ENCODE measurements at regions not wholly inside any gene's neighbourhood (a gene's known extent, or its start where the extent isn't known, plus 50 kb on each side); places are given as distances from the start of the nearest gene placed in this dataset.

DNA sequence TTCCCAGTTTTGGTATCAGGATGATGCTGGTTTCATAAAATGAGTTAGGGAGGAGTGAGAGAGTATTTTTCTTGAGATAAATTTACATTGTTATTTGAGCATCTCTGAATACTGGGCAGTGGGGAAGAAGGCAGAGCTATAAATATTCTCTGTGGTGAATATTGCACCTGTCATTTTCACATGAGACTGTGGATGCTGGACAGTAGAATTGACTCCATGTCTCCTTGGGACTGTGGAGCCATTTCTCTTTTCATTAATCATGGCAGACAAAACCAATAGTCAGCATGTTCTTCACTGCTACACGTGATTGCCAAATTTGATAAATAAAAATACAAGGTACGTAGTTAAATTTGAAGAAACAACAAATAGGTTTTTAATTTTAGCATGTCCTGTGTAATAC, 81.2 kb upstream of the PHACTR1 start:
- H2AFZ ChIP-seq (ENCODE audit: low read length), result no peak overlapping the region
- H2BK15ac ChIP-seq (ENCODE audit: low read length), result no peak overlapping the region
- no peak overlapping the region for H2BK5ac ChIP-seq (ENCODE audit: low read length)
- H3K18ac ChIP-seq (ENCODE audit: low read length), result no peak overlapping the region
- no peak overlapping the region for H4K91ac ChIP-seq (ENCODE audit: low read depth, low read length, poor library complexity)
- H3K9me3 ChIP-seq (replicated peaks in 1 of 2; ENCODE audit: control insufficient read depth in 2 of 2, insufficient read depth in 1 of 2, low read depth in 1 of 2, low read length in 2 of 2), result no peaks in the 10 kb centered on the region
- no peak overlapping the region for H3K4ac ChIP-seq (ENCODE audit: low read length)
- H4K8ac ChIP-seq (ENCODE audit: low read depth, low read length), result no peak overlapping the region
- no peak overlapping the region for H3K4me3 ChIP-seq (ENCODE audit: low read length in 2 of 2)
- H3K4me2 ChIP-seq (ENCODE audit: insufficient read depth, low read length, poor library complexity, severe bottlenecking), result no peak overlapping the region
- H2AK5ac ChIP-seq (ENCODE audit: low read depth, low read length), result no peak overlapping the region
- H3K79me1 ChIP-seq (ENCODE audit: low read depth, low read length), result no peaks in the 10 kb centered on the region
- DNase-seq (ENCODE audit: low spot score), result no peak
- no peak overlapping the region for H3K27ac ChIP-seq (replicated peaks; ENCODE audit: low read length)
- no peaks in the 10 kb centered on the region for H3K36me3 ChIP-seq (replicated peaks in 1 of 2; ENCODE audit: control insufficient read depth in 2 of 2, insufficient read depth in 2 of 2, low read length in 2 of 2)
- H2BK120ac ChIP-seq (ENCODE audit: low read depth, low read length), result no peak overlapping the region
- no peaks in the 10 kb centered on the region for H3K4me1 ChIP-seq (ENCODE audit: control insufficient read depth in 2 of 2, insufficient read depth in 1 of 2, low read depth in 1 of 2, low read length in 2 of 2)
- no peaks in the 10 kb centered on the region for H3K27me3 ChIP-seq (ENCODE audit: control insufficient read depth in 3 of 3, insufficient read depth in 3 of 3, low read depth in 1 of 3, low read length in 3 of 3)
- H2BK12ac ChIP-seq (ENCODE audit: low read length), result no peak overlapping the region
- H3K23ac ChIP-seq (ENCODE audit: low read depth, low read length, poor library complexity), result no peak overlapping the region
- no peak overlapping the region for H3K9ac ChIP-seq (ENCODE audit: low read depth, low read length, poor library complexity)
- no CpG with 5 or more reads among the region's 2 CpGs for WGBS, 2 donors (ENCODE audit: extremely low coverage in 2 of 2, insufficient read length in 2 of 2, insufficient replicate concordance in 1 of 2)
- no peak overlapping the region for H3K14ac ChIP-seq (ENCODE audit: low read length)

- no peaks in the 10 kb centered on the region for H3K4me1 ChIP-seq (ENCODE audit: control insufficient read depth in 2 of 2, insufficient read depth in 1 of 2, low read depth in 1 of 2, low read length in 2 of 2)
- no peak overlapping the region for H2BK15ac ChIP-seq (ENCODE audit: low read length)
- H3K4me2 ChIP-seq (ENCODE audit: insufficient read depth, low read length, poor library complexity, severe bottlenecking), result no peak overlapping the region
- DNase-seq (ENCODE audit: low spot score), result no peak
- no peaks in the 10 kb centered on the region for H3K27me3 ChIP-seq (ENCODE audit: control insufficient read depth in 3 of 3, insufficient read depth in 3 of 3, low read depth in 1 of 3, low read length in 3 of 3)
- H2AFZ ChIP-seq (ENCODE audit: low read length), result no peak overlapping the region
- no peak overlapping the region for H4K8ac ChIP-seq (ENCODE audit: low read depth, low read length)
- no peak overlapping the region for H3K4me3 ChIP-seq (ENCODE audit: low read length in 2 of 2)
- H3K18ac ChIP-seq (ENCODE audit: low read length), result no peak overlapping the region
- H3K9ac ChIP-seq (ENCODE audit: low read depth, low read length, poor library complexity), result no peak overlapping the region
- H3K4ac ChIP-seq (ENCODE audit: low read length), result no peak overlapping the region
- no peak overlapping the region for H2AK5ac ChIP-seq (ENCODE audit: low read depth, low read length)
- no peak overlapping the region for H2BK120ac ChIP-seq (ENCODE audit: low read depth, low read length)
- no CpG with 5 or more reads among the region's 3 CpGs for WGBS, 2 donors (ENCODE audit: extremely low coverage in 2 of 2, insufficient read length in 2 of 2, insufficient replicate concordance in 1 of 2)
- H2BK12ac ChIP-seq (ENCODE audit: low read length), result no peak overlapping the region
- no peaks in the 10 kb centered on the region for H3K36me3 ChIP-seq (replicated peaks in 1 of 2; ENCODE audit: control insufficient read depth in 2 of 2, insufficient read depth in 2 of 2, low read length in 2 of 2)
- H3K79me1 ChIP-seq (ENCODE audit: low read depth, low read length), result no peaks in the 10 kb centered on the region
- H3K14ac ChIP-seq (ENCODE audit: low read length), result no peak overlapping the region
- no peak overlapping the region for H3K27ac ChIP-seq (replicated peaks; ENCODE audit: low read length)
- no peak overlapping the region for H2BK5ac ChIP-seq (ENCODE audit: low read length)
- H4K91ac ChIP-seq (ENCODE audit: low read depth, low read length, poor library complexity), result no peak overlapping the region
- no peak overlapping the region for H3K23ac ChIP-seq (ENCODE audit: low read depth, low read length, poor library complexity)
- H3K9me3 ChIP-seq (replicated peaks in 1 of 2; ENCODE audit: control insufficient read depth in 2 of 2, insufficient read depth in 1 of 2, low read depth in 1 of 2, low read length in 2 of 2), result no peaks in the 10 kb centered on the region
These were observed 80.8 kb upstream of the PHACTR1 start for GRCh38 chr6:12635813-12636212.

DNA sequence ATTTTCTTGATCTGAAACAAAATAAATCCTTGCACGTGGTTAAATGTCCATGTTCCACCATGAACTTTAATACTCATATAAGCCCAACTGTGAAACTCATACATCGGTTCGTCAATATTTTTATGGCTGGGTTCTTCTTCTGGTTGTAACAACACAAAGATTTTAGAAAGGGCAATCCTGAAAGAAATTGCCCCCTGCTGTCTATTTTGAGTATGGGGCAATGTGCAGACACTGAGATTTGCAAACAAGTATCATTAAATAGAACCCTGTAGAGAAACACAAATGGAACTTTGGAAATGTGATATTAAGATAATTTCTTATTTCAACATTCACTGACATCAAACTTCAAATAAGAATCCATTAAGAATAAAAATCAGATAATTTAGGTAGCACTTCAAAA, 80.2 kb upstream of the PHACTR1 start:
- H2BK15ac ChIP-seq (ENCODE audit: low read length), result no peak overlapping the region
- H3K23ac ChIP-seq (ENCODE audit: low read depth, low read length, poor library complexity), result no peak overlapping the region
- H3K9me3 ChIP-seq (replicated peaks in 1 of 2; ENCODE audit: control insufficient read depth in 2 of 2, insufficient read depth in 1 of 2, low read depth in 1 of 2, low read length in 2 of 2), result no peaks in the 10 kb centered on the region
- H2AK5ac ChIP-seq (ENCODE audit: low read depth, low read length), result no peak overlapping the region
- H2AFZ ChIP-seq (ENCODE audit: low read length), result no peak overlapping the region
- no CpG with 5 or more reads among the region's 3 CpGs for whole genome bisulfite sequencing, 2 donors (ENCODE audit: extremely low coverage in 2 of 2, insufficient read length in 2 of 2, insufficient replicate concordance in 1 of 2)
- no peak overlapping the region for H4K8ac ChIP-seq (ENCODE audit: low read depth, low read length)
- H3K14ac ChIP-seq (ENCODE audit: low read length), result no peak overlapping the region
- H3K4me3 ChIP-seq (ENCODE audit: low read length in 2 of 2), result no peak overlapping the region
- no peaks in the 10 kb centered on the region for H3K79me1 ChIP-seq (ENCODE audit: low read depth, low read length)
- no peaks in the 10 kb centered on the region for H3K27me3 ChIP-seq (ENCODE audit: control insufficient read depth in 3 of 3, insufficient read depth in 3 of 3, low read depth in 1 of 3, low read length in 3 of 3)
- no peak overlapping the region for H3K18ac ChIP-seq (ENCODE audit: low read length)
- no peaks in the 10 kb centered on the region for H3K4me1 ChIP-seq (ENCODE audit: control insufficient read depth in 2 of 2, insufficient read depth in 1 of 2, low read depth in 1 of 2, low read length in 2 of 2)
- no peak overlapping the region for H3K9ac ChIP-seq (ENCODE audit: low read depth, low read length, poor library complexity)
- DNase-seq (ENCODE audit: low spot score), result no peak
- no peak overlapping the region for H3K4me2 ChIP-seq (ENCODE audit: insufficient read depth, low read length, poor library complexity, severe bottlenecking)
- no peak overlapping the region for H3K27ac ChIP-seq (replicated peaks; ENCODE audit: low read length)
- no peak overlapping the region for H3K4ac ChIP-seq (ENCODE audit: low read length)
- no peak overlapping the region for H2BK120ac ChIP-seq (ENCODE audit: low read depth, low read length)
- H2BK5ac ChIP-seq (ENCODE audit: low read length), result no peak overlapping the region
- H2BK12ac ChIP-seq (ENCODE audit: low read length), result no peak overlapping the region
- H4K91ac ChIP-seq (ENCODE audit: low read depth, low read length, poor library complexity), result no peak overlapping the region
- H3K36me3 ChIP-seq (replicated peaks in 1 of 2; ENCODE audit: control insufficient read depth in 2 of 2, insufficient read depth in 2 of 2, low read length in 2 of 2), result no peaks in the 10 kb centered on the region

GRCh38 chr6:12637960-12638641, 78.5 kb upstream of the PHACTR1 start:
- Histone ChIP-seq H3K79me1 (ENCODE audit: low read depth, low read length) (no peaks in the 10 kb centered on the region), H2BK120ac (ENCODE audit: low read depth, low read length) (no peak overlapping the region), H3K23ac (ENCODE audit: low read depth, low read length, poor library complexity) (no peak overlapping the region), H4K8ac (ENCODE audit: low read depth, low read length) (no peak overlapping the region), H3K4me1 (ENCODE audit: control insufficient read depth in 2 of 2, insufficient read depth in 1 of 2, low read depth in 1 of 2, low read length in 2 of 2) (no peaks in the 10 kb centered on the region), H2BK12ac (ENCODE audit: low read length) (no peak overlapping the region), H3K14ac (ENCODE audit: low read length) (no peak overlapping the region), H2AK5ac (ENCODE audit: low read depth, low read length) (no peak overlapping the region), H3K9me3 (replicated peaks in 1 of 2; ENCODE audit: control insufficient read depth in 2 of 2, insufficient read depth in 1 of 2, low read depth in 1 of 2, low read length in 2 of 2) (no peaks in the 10 kb centered on the region), H2BK5ac (ENCODE audit: low read length) (no peak overlapping the region), H3K4ac (ENCODE audit: low read length) (no peak overlapping the region), H3K18ac (ENCODE audit: low read length) (no peak overlapping the region), H3K9ac (ENCODE audit: low read depth, low read length, poor library complexity) (no peak overlapping the region), H2AFZ (ENCODE audit: low read length) (no peak overlapping the region), H3K4me2 (ENCODE audit: insufficient read depth, low read length, poor library complexity, severe bottlenecking) (no peak overlapping the region), H2BK15ac (ENCODE audit: low read length) (no peak overlapping the region), H4K91ac (ENCODE audit: low read depth, low read length, poor library complexity) (no peak overlapping the region), H3K27ac (replicated peaks; ENCODE audit: low read length) (no peak overlapping the region), H3K27me3 (ENCODE audit: control insufficient read depth in 3 of 3, insufficient read depth in 3 of 3, low read depth in 1 of 3, low read length in 3 of 3) (no peaks in the 10 kb centered on the region), H3K36me3 (replicated peaks in 1 of 2; ENCODE audit: control insufficient read depth in 2 of 2, insufficient read depth in 2 of 2, low read length in 2 of 2) (no peaks in the 10 kb centered on the region), H3K4me3 (ENCODE audit: low read length in 2 of 2) (no peak overlapping the region)
- WGBS, 2 donors (ENCODE audit: extremely low coverage in 2 of 2, insufficient read length in 2 of 2, insufficient replicate concordance in 1 of 2), result no CpG with 5 or more reads among the region's 7 CpGs
- peak; percentile 56 for DNase-seq (ENCODE audit: low spot score)
